SK-MEL-5 (cell line): ENCODE measurements at regions not wholly inside any gene's neighbourhood (a gene's known extent, or its start where the extent isn't known, plus 50 kb on each side); places are given as distances from the start of the nearest gene placed in this dataset.

Experiments used
- DNase-seq: peaks from one replicate; pipeline ENCODE4 v3.0.0-alpha.2; 2016; ENCODE audit warnings: low read depth, low spot score
- in situ Hi-C: cut with HindIII; loops from 2 replicates; pipeline ENCODE4 v1.10.0; 2016; ENCODE audit warnings: low sequenced_read_pairs, high pct_unique_total_duplicates, low pct_unique_long_range_greater_than_20kb

- in situ Hi-C loops: no loop called here
- no peak for DNase-seq
Measured at GRCh38 chr15:94909510-94909909, 678.1 kb downstream of the MCTP2 start.

- in situ Hi-C loops: no loop called here
- DNase-seq: no peak
Measured at GRCh38 chr15:94910166-94910565, 678.8 kb downstream of the MCTP2 start.

GRCh38 chr15:94912760-94913159, 681.4 kb downstream of the MCTP2 start:
- in situ Hi-C loops: no loop called here
- DNase-seq: no peak

- in situ Hi-C loops: no loop called here
- DNase-seq: no peak
Measured at GRCh38 chr15:94917068-94917467, 685.7 kb downstream of the MCTP2 start.

- in situ Hi-C loops: no loop called here
- no peak for DNase-seq
Measured at GRCh38 chr15:94921936-94922335, 690.6 kb downstream of the MCTP2 start.

GRCh38 chr15:94924057-94924456, 692.7 kb downstream of the MCTP2 start:
- in situ Hi-C loops: no loop called here
- no peak for DNase-seq

GRCh38 chr15:94924971-94925598, 693.7 kb downstream of the MCTP2 start:
- in situ Hi-C loops: no loop called here
- no peak for DNase-seq

GRCh38 chr15:94925680-94926079, 694.3 kb downstream of the MCTP2 start:
- in situ Hi-C loops: no loop called here
- DNase-seq: no peak

GRCh38 chr15:94927003-94927402, 695.6 kb downstream of the MCTP2 start:
- no peak for DNase-seq
- in situ Hi-C loops: no loop called here

- in situ Hi-C loops: no loop called here
- DNase-seq: no peak
Measured at GRCh38 chr15:94929282-94929681, 697.9 kb downstream of the MCTP2 start.

GRCh38 chr15:94930441-94930840, 699.1 kb downstream of the MCTP2 start:
- in situ Hi-C loops: no loop called here
- DNase-seq: no peak

- no peak for DNase-seq
Measured at GRCh38 chr15:94930960-94931359, 699.6 kb downstream of the MCTP2 start.

GRCh38 chr15:94934440-94934839, 703.1 kb downstream of the MCTP2 start:
- DNase-seq: no peak
- in situ Hi-C loops: no loop called here

More at GRCh38 chr15:94930960-94931359, 699.6 kb downstream of the MCTP2 start:
- in situ Hi-C loops: no loop called here

GRCh38 chr15:94937242-94937641, 705.9 kb downstream of the MCTP2 start:
- in situ Hi-C loops: no loop called here
- no peak for DNase-seq

GRCh38 chr15:94943888-94944287, 712.5 kb downstream of the MCTP2 start:
- in situ Hi-C loops: no loop called here
- DNase-seq: no peak

GRCh38 chr15:94951538-94951937, 720.2 kb downstream of the MCTP2 start:
- DNase-seq: no peak
- in situ Hi-C loops: no loop called here

- in situ Hi-C loops: no loop called here
- DNase-seq: no peak
Measured at GRCh38 chr15:94963953-94964352, 732.6 kb downstream of the MCTP2 start.

GRCh38 chr15:94965593-94965992, 734.2 kb downstream of the MCTP2 start:
- in situ Hi-C loops: no loop called here
- no peak for DNase-seq

- DNase-seq: no peak
Measured at GRCh38 chr15:94968133-94968532, 736.8 kb downstream of the MCTP2 start.

GRCh38 chr15:94970096-94970495, 738.7 kb downstream of the MCTP2 start:
- in situ Hi-C loops: no loop called here
- no peak for DNase-seq

More at GRCh38 chr15:94968133-94968532, 736.8 kb downstream of the MCTP2 start:
- in situ Hi-C loops: no loop called here
